Nephron progenitor cell (in vitro differentiated cells): ENCODE measurements at regions not wholly inside any gene's neighbourhood (a gene's known extent, or its start where the extent isn't known, plus 50 kb on each side); places are given as distances from the start of the nearest gene placed in this dataset.
"Not testable (repeated sequence)": the region's sequence is repeated elsewhere in the genome, so short reads cannot be mapped to it uniquely, and the experiment has no call there.

Experiments used
- DNase-seq: peaks from one replicate; pipeline ENCODE4 v3.0.0; 2021
- H3K27ac Mint-ChIP-seq: 2 replicates; pipeline ENCODE4 v1.8.0; 2021; ENCODE audit warnings: mild to moderate bottlenecking, moderate library complexity, mixed read lengths
- H3K27me3 Mint-ChIP-seq: 2 replicates; pipeline ENCODE4 v1.8.0; 2021; ENCODE audit warnings: mild to moderate bottlenecking, low read depth, mixed read lengths; ENCODE audit not compliant: poor library complexity
- H3K36me3 Mint-ChIP-seq: 2 replicates; pipeline ENCODE4 v1.8.0; 2021; ENCODE audit warnings: low read depth, mixed read lengths
- H3K4me1 Mint-ChIP-seq: 2 replicates; pipeline ENCODE4 v1.8.0; 2021; ENCODE audit warnings: mixed read lengths
- H3K4me3 Mint-ChIP-seq: 2 replicates; pipeline ENCODE4 v1.8.0; 2021; ENCODE audit warnings: mild to moderate bottlenecking, moderate library complexity, mixed read lengths
- H3K9me3 Mint-ChIP-seq: 2 replicates; pipeline ENCODE4 v1.8.0; 2021; ENCODE audit warnings: mild to moderate bottlenecking, moderate library complexity, mixed read lengths
- TF ChIP-seq, protein P1 (sequence below): fragments of 200-600 bp; sonication (generic); IDR thresholded peaks from 2 replicates; pipeline ENCODE4 v1.5.0; 2021; ENCODE audit warnings: antibody characterized with exemption

DNA sequence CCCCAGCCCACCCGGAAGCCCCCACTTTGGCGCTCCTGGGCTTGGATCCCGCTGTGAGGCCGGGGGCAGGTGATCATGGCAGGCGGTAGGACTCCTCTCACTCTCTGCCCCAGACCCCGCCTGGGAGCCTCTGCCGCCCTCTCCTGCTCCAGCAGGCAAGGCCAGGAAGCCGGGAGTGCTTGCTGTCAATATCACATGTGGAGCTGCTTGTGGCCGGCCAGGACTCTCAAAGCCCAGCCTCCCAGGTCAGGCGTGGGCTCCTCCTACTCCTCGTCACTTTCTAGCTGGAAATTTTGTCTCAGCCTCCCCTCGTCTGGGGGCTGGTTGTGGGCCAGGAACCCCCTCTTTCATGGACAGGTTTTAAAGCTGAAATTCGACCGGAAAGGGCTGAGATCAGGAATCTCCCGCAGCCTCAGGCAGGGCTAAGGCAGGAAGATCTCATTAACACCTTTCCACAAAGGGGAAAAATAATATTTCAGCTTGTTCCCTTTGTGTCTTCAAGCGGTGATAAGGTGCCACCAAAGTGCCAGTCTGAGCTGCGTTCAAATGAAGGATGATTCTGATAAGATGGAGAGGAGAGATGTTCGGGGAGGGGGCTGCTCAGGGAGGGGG lies 273.6 kb upstream of the PODXL start:
- Mint-ChIP-seq H3K9me3 (no peaks in the 10 kb centered on the region), H3K27ac (peak overlapping the region; percentile 11), H3K4me3 (peak overlapping the region; percentile 24), H3K27me3 (peaks cover 8% of the 10 kb centered on the region), H3K4me1 (peaks cover 64% of the 10 kb centered on the region), H3K36me3 (no peaks in the 10 kb centered on the region)
- TF ChIP-seq, protein P1, sequence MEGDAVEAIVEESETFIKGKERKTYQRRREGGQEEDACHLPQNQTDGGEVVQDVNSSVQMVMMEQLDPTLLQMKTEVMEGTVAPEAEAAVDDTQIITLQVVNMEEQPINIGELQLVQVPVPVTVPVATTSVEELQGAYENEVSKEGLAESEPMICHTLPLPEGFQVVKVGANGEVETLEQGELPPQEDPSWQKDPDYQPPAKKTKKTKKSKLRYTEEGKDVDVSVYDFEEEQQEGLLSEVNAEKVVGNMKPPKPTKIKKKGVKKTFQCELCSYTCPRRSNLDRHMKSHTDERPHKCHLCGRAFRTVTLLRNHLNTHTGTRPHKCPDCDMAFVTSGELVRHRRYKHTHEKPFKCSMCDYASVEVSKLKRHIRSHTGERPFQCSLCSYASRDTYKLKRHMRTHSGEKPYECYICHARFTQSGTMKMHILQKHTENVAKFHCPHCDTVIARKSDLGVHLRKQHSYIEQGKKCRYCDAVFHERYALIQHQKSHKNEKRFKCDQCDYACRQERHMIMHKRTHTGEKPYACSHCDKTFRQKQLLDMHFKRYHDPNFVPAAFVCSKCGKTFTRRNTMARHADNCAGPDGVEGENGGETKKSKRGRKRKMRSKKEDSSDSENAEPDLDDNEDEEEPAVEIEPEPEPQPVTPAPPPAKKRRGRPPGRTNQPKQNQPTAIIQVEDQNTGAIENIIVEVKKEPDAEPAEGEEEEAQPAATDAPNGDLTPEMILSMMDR: no peak
- DNase-seq: peak; percentile 68

GRCh38 chr7:131827421-131827820 lies 271.0 kb upstream of the PODXL start:
- Mint-ChIP-seq H3K4me1 (peaks cover 38% of the 10 kb centered on the region), H3K27ac (no peak overlapping the region), H3K4me3 (no peak overlapping the region), H3K9me3 (no peaks in the 10 kb centered on the region), H3K27me3 (peaks cover 11% of the 10 kb centered on the region), H3K36me3 (no peaks in the 10 kb centered on the region)
- DNase-seq: no peak
- TF ChIP-seq, protein P1: no peak

DNA sequence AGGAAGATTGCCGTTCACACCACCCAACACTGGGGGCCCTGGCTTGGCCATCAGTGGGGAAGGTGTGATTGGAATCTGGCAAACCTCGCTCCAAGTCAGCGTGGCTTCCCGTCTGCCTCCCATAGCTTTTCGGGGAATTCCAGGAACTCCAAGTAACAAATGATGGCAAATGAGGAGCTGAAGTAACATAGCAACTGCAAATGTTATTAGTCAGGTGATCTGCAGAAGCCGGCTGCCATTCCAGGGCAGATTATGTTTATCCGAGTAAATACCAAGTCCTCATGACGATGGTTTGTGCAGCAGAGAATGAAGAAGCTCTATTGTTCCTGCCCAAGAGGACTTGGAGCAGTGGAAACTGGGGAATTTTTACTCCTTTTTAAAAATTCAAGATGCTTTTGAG lies 270.5 kb upstream of the PODXL start:
- Mint-ChIP-seq H3K9me3 (no peaks in the 10 kb centered on the region), H3K36me3 (no peaks in the 10 kb centered on the region), H3K4me1 (peaks cover 33% of the 10 kb centered on the region), H3K4me3 (no peak overlapping the region), H3K27ac (no peak overlapping the region), H3K27me3 (peaks cover 13% of the 10 kb centered on the region)
- no peak for DNase-seq
- TF ChIP-seq, protein P1: no peak

DNA sequence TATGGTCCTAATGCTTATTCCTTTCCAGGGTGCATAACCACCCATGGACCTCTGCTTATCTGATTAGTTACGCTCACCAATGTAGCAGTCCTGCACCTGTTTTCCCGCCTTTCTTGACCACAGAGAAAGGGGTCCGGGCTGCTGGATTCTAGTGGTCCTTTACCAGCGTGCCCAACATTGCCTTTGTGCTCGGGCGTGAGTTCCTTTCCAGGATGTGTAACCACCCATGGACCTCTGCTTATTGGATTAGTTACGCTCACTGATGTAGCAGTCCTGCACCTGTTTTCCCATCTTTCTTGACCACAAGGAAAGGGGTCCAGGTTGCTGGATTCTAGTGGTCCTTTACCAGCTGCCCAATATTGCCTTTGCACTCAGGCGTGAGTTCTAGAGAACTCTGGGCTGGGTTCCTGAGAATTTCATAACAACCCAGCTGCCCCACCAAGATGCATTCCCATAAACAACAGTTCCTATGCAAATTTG lies 267.6 kb upstream of the PODXL start:
- not testable (repeated sequence) for H3K9me3 Mint-ChIP-seq
- peaks cover 43% of the 10 kb centered on the region for H3K4me1 Mint-ChIP-seq

DNA sequence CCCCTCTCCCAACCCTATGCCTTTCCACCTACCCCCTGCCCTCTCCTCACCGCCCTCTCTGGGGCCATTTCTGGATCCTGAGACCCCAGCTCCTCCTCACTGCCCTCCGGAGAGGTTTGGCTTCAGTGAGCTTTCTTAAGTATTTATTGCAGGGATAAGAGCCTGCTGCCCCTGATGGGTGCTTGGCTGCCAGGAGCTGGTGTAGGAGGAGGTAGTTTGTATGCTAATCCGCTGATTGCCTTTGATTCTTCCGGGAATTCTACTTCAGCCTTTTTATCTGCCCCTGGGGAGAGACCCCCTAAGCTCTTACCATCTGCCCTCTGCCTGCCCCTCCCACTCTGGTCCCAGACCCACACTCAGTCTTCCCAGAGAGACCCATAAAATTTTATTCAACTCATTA lies 263.5 kb upstream of the PODXL start:
- no peaks in the 10 kb centered on the region for H3K36me3 Mint-ChIP-seq
- no peaks in the 10 kb centered on the region for H3K9me3 Mint-ChIP-seq
- H3K4me3 Mint-ChIP-seq: no peak overlapping the region
- peaks cover 21% of the 10 kb centered on the region for H3K27me3 Mint-ChIP-seq
- TF ChIP-seq, protein P1: no peak
- H3K27ac Mint-ChIP-seq: no peak overlapping the region
- peaks cover 38% of the 10 kb centered on the region for H3K4me1 Mint-ChIP-seq
- no peak for DNase-seq

More for the DNA sequence above, 267.6 kb upstream of the PODXL start:
- not testable (repeated sequence) for H3K27ac Mint-ChIP-seq, H3K36me3 Mint-ChIP-seq, DNase-seq, H3K4me3 Mint-ChIP-seq
- peaks cover 18% of the 10 kb centered on the region for H3K27me3 Mint-ChIP-seq

GRCh38 chr7:131816391-131817007 lies 260.1 kb upstream of the PODXL start:
- no peak overlapping the region for H3K27ac Mint-ChIP-seq
- peaks cover 15% of the 10 kb centered on the region for H3K27me3 Mint-ChIP-seq
- H3K36me3 Mint-ChIP-seq: no peaks in the 10 kb centered on the region

More at GRCh38 chr7:131816391-131817007, 260.1 kb upstream of the PODXL start:
- Mint-ChIP-seq H3K4me3 (no peak overlapping the region), H3K4me1 (peaks cover 35% of the 10 kb centered on the region), H3K9me3 (no peaks in the 10 kb centered on the region)
- TF ChIP-seq, protein P1: no peak
- DNase-seq: no peak
